H7 (cell line): ENCODE measurements at regions not wholly inside any gene's neighbourhood (a gene's known extent, or its start where the extent isn't known, plus 50 kb on each side); places are given as distances from the start of the nearest gene placed in this dataset.

Experiments used
- DNase-seq: peaks from one replicate; pipeline ENCODE4 v3.0.0; 2012
- H3K27me3 ChIP-seq: 2 replicates; pipeline ENCODE4 v1.6.0; 2011; ENCODE audit warnings: mild to moderate bottlenecking, low read length; ENCODE audit not compliant: control insufficient read depth, insufficient read depth
- H3K36me3 ChIP-seq: replicated peaks from 2 replicates; pipeline ENCODE4 v1.5.1; 2011; ENCODE audit warnings: low read length; ENCODE audit not compliant: control insufficient read depth, insufficient read depth
- H3K4me3 ChIP-seq: 2 replicates; pipeline ENCODE4 v1.5.1; 2011; ENCODE audit warnings: low read depth, mild to moderate bottlenecking, control low read depth, low read length, moderate library complexity; ENCODE audit not compliant: insufficient read depth

- Histone ChIP-seq H3K27me3 (no peaks in the 10 kb centered on the region), H3K36me3 (no peaks in the 10 kb centered on the region), H3K4me3 (no peak overlapping the region)
- peak; percentile 46 for DNase-seq
Observed at GRCh38 chr16:87133112-87133850, 183.9 kb downstream of the C16orf95 start.

GRCh38 chr16:87133966-87134627 is 183.1 kb downstream of the C16orf95 start:
- H3K27me3 ChIP-seq = no peaks in the 10 kb centered on the region
- DNase-seq = peak; percentile 11

DNA sequence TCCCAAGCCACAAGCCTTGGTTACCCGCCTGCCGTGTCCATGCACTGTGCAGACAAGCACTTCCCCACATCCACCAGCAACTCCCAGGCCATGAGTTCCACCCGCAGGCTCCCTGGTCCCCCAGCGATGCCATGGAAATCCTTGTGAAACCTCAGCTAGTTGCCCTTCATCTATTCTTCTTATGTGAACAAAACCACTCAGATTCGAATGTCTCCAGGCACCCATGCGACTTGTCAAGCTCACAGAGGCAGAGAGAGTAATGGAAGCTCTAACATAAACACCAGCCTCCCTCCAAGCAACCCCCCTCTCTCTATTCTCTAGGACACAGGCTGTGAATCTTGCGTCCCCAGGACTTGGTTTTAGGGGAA is 182.6 kb downstream of the C16orf95 start:
- Histone ChIP-seq H3K4me3 (no peak overlapping the region), H3K27me3 (no peaks in the 10 kb centered on the region), H3K36me3 (no peaks in the 10 kb centered on the region)
- DNase-seq = no peak

More at GRCh38 chr16:87133966-87134627, 183.1 kb downstream of the C16orf95 start:
- Histone ChIP-seq H3K4me3 (no peak overlapping the region), H3K36me3 (no peaks in the 10 kb centered on the region)

- H3K36me3 ChIP-seq = no peaks in the 10 kb centered on the region
- DNase-seq = peak; percentile 8
- H3K4me3 ChIP-seq = no peak overlapping the region
- H3K27me3 ChIP-seq = no peaks in the 10 kb centered on the region
Observed at GRCh38 chr16:87135246-87136030, 181.8 kb downstream of the C16orf95 start.

DNA sequence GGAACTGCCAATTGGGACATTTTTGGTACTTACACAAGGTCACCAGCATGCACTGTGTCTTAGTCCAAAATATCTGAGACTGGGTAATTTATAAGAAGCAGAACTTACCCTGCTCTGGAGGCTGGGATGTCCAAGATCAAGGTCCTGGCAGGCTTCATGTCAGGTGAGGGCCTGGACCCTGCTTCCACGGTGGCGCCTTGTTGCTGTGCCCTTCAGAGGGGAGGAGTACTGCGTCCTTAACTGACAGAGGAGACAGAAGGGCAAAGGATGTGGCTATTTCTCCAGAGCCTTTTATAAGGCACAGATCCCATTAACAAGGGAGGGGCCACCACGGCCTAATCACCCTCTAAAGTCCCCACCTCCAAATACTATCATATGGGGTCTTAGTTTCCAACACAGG is 178.9 kb downstream of the C16orf95 start:
- DNase-seq = no peak
- no peaks in the 10 kb centered on the region for H3K27me3 ChIP-seq
- no peaks in the 10 kb centered on the region for H3K36me3 ChIP-seq
- no peak overlapping the region for H3K4me3 ChIP-seq

GRCh38 chr16:87138738-87139267 is 178.4 kb downstream of the C16orf95 start:
- H3K27me3 ChIP-seq = no peaks in the 10 kb centered on the region
- no peak overlapping the region for H3K4me3 ChIP-seq
- no peaks in the 10 kb centered on the region for H3K36me3 ChIP-seq
- DNase-seq = no peak

DNA sequence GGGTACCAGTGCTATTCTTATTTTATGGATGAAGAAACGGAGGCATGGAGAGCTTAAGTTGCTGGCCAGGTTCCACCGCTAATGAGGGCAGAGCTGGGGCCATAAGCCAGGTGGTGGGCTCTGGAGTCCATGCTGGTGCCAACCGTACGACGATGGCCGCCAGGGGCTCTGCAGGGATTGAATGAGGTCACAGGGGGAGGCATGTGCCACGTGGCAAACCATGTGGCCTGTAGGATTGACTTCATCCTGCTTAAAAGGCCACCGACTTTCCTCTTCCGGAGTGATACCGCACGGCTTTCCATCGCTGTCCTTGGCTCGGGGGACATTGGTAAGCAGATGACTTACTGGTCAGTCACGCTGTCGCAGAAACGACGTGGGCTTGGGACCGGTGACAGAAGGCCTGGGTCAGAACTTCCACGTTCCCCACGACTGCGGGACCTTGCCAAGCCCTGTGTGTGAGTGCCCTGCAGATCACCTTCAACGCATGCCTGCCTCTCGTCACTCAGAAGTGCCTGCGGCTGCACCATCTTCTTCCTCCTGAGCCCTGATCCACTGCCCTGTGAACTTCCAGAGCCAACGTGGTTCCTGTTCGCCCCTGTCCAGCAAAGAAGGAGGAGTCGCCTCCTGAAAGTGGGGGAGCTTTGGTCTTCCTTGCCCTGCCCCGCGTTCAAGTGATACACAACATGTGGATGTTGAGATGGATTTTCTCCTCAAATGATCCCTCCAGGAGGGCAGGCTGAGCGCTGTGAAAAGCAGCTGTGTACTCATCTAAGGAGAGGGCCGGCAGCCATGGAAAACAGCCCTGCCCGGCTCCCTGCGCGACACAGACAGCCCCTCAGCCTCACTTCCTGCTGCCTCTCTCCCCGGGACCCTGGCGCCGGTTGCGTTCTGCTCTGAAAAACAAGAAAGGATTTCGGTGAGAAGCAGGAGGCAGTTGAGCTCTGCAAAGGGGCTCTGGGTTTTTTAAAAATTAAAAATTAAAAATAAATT is 176.7 kb downstream of the C16orf95 start:
- no peaks in the 10 kb centered on the region for H3K27me3 ChIP-seq
- DNase-seq = no peak
- H3K36me3 ChIP-seq = no peaks in the 10 kb centered on the region
- no peak overlapping the region for H3K4me3 ChIP-seq

- Histone ChIP-seq H3K27me3 (no peaks in the 10 kb centered on the region), H3K4me3 (no peak overlapping the region), H3K36me3 (no peaks in the 10 kb centered on the region)
- DNase-seq = no peak
Observed at GRCh38 chr16:87141402-87141801, 175.8 kb downstream of the C16orf95 start.

DNA sequence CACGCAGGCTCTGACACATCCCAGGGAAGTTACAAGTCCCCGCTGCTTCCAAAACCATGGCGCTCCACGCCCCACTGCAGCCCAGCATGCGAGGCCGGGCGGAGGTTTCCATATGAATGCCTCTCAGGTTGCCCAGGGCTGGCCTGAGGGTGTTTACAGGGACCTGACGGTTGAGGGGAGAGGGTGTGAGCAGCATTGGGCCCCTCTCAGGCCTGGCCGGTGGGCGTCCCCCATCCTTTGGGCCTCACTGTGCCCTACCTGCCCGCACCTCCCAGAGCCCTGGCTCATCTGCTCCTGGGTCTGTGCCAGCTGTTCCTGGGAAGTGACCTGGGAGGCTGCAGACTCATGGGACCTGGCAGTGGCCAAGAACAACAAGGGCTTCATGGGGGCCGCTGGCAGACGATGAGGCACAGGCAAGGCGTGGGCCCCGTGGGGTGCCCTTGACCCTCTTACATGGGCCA is 173.5 kb downstream of the C16orf95 start:
- H3K4me3 ChIP-seq = no peak overlapping the region
- peak; percentile 73 for DNase-seq
- H3K27me3 ChIP-seq = no peaks in the 10 kb centered on the region
- no peaks in the 10 kb centered on the region for H3K36me3 ChIP-seq

- Histone ChIP-seq H3K27me3 (no peaks in the 10 kb centered on the region), H3K36me3 (no peaks in the 10 kb centered on the region), H3K4me3 (no peak overlapping the region)
- no peak for DNase-seq
Observed at GRCh38 chr16:87144232-87144631, 173.0 kb downstream of the C16orf95 start.

GRCh38 chr16:87145181-87146176 is 171.7 kb downstream of the C16orf95 start:
- Histone ChIP-seq H3K27me3 (no peaks in the 10 kb centered on the region), H3K36me3 (no peaks in the 10 kb centered on the region), H3K4me3 (no peak overlapping the region)
- no peak for DNase-seq

GRCh38 chr16:87146676-87147075 is 170.5 kb downstream of the C16orf95 start:
- DNase-seq = no peak
- no peaks in the 10 kb centered on the region for H3K36me3 ChIP-seq
- no peak overlapping the region for H3K4me3 ChIP-seq
- no peaks in the 10 kb centered on the region for H3K27me3 ChIP-seq

- Histone ChIP-seq H3K27me3 (no peaks in the 10 kb centered on the region; the same call in 1 of the 2 replicates), H3K4me3 (no peak overlapping the region), H3K36me3 (no peaks in the 10 kb centered on the region)
- no peak for DNase-seq
Observed at GRCh38 chr16:87149051-87149450, 168.1 kb downstream of the C16orf95 start.
